HG02798 (cell line): ENCODE measurements at regions not wholly inside any gene's neighbourhood (a gene's known extent, or its start where the extent isn't known, plus 50 kb on each side); places are given as distances from the start of the nearest gene placed in this dataset.

Experiments used
- ATAC-seq: cut with Tn5 transposase; IDR thresholded peaks from one replicate; pipeline ENCODE4 v1.9.1; 2021; ENCODE audit warnings: mild to moderate bottlenecking; ENCODE audit not compliant: unreplicated experiment, poor library complexity

DNA sequence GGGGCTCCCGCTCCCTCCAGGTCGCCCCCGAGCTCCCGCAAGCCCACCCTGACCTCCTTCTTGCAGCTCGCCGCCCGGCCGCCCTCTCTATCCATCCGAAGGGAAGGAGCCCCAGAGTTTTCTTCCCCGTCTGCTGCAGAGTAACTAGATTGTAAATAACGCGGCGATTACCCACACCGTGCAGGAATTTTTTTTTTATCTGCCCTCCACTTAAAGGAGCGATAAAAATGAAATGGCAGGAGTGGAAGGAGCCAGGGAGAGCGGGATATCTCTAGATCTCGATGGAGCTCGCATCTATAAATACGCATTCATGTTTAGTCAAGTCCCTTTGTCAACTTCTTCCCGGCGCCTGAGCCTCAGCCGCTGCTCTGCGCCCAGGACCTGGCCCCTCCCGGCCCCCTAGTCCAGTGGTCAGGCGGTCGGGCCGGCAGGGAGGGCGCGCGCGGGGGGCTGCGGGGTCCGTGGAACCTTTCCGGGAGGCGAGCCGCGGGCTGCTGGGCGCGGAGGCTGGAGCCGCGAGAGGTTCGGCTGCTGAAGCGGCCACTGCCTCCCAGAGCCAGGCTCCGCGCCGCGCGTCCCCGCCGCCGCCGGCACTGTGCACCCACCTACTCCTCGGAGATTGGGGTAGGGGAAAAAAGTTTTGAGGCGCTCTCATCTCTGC lies 386.0 kb downstream of the BCAT1 start:
- no peak for ATAC-seq

DNA sequence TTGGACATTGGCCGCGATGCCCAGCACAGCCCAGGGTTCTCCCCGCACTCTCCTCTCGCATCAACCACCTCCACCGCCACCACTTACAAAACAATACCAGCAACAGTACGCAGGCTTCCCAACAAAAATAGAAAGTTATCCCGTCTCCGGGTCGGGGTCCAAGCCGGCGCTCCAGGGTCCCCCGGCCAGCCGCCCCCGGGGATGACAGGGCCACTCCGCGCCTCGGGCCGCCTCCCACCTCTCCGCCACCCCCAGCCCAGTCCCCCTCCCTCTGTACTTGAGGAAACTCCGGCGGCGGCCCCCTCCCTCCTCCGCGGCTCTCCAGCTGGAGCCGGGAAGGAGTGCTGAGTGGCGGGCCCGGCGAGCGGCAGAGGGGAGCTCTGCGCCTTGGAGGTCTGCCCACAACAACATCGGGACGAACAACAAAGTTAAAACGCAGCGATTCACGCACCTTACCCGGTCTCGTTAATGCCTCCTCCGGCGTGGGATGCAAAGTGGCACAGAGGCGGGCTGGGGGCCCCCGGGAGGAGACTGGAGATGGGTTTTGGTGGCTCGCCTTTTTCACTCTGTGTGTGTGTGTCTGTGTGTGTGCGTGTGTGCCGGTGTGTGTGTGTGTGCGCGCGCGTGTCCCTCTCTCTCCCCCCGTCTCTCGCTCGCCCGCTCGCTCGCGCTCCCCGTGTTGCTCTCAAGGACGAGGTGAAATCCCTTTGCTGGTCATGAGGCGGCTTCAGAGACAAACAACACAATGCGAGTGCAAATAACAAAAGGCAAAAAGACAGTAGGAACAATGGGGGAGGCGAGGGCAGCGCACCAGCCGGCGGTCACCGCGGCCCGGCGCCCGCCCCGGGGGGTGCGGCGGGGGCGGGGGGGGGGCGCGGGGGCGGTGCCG lies 386.8 kb downstream of the BCAT1 start:
- no peak for ATAC-seq

DNA sequence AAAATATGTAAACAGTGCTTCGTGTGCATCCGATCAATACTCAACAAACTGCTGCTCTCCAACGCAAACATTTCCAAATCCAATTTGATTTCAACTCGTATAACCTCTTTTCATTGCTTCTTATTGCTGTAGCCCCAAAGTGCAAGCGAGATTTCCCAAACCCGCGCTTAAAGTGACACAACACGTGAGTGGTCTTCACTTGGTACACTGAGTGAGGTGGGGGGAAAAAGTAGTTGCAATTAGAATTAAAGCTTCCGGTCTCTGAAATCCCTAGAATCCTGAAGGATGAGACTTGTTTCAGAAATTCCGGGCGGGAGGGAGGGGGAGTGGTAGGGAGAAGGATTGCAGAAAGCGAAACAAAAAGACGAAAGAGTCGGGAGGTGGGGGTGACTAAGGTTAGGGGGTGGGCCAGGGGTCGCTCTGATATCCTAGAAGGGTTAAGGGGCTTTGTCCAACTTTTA lies 387.5 kb downstream of the BCAT1 start:
- no peak for ATAC-seq

GRCh38 chr12:24560831-24561271 lies 388.1 kb downstream of the BCAT1 start:
- ATAC-seq, result no peak

- ATAC-seq, result no peak
Observed at GRCh38 chr12:24560192-24560775, 388.6 kb downstream of the BCAT1 start.

DNA sequence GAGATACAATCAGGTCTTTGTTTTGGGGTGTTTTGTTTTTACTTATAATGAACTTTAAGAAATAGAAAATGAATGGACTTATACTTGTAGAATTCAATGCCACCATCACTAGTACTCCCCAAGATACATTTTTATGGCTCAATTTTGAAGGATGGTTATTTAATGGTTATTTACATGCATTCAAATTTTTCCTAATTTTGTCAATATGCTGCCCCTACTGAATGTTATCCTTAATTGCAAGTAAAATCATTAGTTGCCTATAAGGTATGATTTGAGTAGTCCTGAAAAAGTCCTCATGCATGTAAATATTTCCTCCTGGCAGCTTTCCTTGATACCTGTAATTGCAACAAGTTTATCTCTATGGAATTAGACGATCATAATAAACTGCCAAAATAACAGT lies 391.2 kb downstream of the BCAT1 start:
- no peak for ATAC-seq

DNA sequence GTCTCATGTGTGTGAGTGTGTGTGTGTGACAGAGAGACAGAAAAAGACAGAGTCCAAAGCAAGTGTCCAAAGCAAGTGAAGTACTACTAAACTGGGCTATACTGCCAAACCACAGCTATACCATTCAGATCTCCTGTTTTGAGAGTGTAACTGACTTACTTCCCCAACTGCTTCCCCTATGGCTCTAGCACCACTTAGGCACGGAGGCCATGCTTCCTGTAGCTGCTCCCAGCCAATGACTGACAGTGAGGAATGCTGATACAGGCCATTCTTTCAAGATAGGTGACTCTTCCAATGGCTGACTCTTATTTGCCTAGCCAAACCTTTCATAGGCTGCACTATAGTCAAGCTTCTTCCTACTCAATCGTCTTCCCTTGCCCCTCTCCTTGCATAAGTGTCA lies 393.2 kb downstream of the BCAT1 start:
- no peak for ATAC-seq

GRCh38 chr12:24554612-24555295 lies 394.1 kb downstream of the BCAT1 start:
- no peak for ATAC-seq

DNA sequence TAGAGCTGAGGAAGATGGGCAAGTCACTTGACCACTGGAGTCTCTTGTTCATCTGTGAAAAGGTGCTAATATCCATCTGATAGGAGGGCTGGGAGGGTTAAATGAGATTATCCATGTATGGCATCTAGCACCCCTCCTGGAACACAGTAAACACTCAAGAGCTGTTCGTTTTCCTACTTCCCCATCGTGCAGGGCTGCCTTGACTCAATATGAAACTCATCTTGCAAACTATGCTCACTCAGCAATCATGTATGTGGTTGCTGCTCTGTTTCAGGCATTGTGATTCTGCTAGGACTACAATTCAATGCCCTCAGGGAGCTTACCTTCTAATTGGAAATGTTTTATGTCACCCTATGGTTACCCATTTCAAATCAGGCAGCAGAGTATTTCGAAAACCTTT lies 395.6 kb downstream of the BCAT1 start:
- ATAC-seq, result no peak

DNA sequence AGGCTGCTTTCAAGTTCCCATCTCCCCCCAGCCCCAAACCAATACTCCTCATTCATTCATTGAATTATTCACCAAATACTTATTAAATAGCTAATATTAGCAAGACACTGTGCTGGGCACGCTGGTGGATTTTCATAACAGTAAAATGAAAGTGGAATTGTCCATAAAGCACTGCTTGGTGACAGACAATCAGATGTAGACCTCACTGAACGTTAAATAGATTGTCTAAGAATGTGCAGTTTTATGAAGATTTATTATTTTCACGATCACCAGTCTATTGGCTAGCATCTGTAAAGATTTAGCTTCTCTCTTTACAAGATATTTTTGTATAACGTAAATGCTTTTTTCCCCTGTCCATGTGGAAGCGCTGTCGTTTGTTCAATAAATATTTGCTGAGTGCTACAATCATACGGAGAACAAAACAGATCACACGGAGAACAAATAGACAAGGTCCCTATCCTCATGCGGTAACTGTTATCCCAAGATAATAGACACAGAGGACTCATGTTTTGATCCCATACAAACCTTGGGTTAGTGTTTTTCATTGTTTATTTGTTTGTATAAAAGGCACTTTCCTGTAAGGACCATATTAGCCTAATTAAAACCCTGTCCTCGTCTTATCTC lies 397.6 kb downstream of the BCAT1 start:
- no peak for ATAC-seq

GRCh38 chr12:24550609-24551008 lies 398.3 kb downstream of the BCAT1 start:
- ATAC-seq, result no peak

DNA sequence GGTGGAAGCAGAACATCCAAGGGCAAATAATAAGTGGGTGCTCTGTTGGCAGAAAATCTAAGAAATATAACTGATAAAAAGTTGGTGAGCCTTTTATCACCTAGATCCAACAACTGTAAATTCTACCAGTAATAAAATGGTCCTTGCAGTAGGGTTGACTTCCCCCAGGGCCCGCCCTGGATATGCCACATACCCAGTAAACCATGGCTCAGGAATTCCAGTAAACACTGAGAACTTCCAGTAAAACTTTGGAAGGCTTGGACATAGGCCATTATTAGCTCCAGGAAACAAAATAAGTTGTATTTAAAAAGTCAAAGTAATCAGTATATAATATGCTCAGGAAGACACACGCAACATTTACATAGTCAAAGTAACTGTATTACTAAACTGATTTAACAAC lies 402.2 kb downstream of the BCAT1 start:
- no peak for ATAC-seq

GRCh38 chr12:24546084-24546483 lies 402.8 kb downstream of the BCAT1 start:
- ATAC-seq, result no peak

DNA sequence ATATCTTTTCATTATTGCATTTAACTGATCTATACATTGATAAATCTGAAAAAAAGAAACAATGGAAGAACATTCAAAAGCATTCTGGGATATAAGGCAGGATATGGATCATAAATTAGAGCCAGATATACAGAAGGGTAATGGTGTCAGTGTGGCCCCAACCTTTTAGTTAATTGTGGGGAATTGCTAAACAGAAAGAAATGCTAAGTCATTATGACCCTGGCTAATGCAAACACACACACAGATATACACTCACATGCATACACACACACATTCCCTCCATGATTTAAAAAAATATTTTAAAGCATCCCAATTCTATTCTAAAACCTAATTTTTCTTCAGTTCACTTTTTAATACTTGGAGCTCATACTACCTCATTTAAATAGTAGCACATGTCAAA lies 404.5 kb downstream of the BCAT1 start:
- no peak for ATAC-seq

GRCh38 chr12:24541193-24541871 lies 407.6 kb downstream of the BCAT1 start:
- ATAC-seq, result no peak

- no peak for ATAC-seq
Observed at GRCh38 chr12:24539646-24540045, 409.3 kb downstream of the BCAT1 start.

- ATAC-seq, result no peak
Observed at GRCh38 chr12:24537083-24537860, 411.6 kb downstream of the BCAT1 start.

DNA sequence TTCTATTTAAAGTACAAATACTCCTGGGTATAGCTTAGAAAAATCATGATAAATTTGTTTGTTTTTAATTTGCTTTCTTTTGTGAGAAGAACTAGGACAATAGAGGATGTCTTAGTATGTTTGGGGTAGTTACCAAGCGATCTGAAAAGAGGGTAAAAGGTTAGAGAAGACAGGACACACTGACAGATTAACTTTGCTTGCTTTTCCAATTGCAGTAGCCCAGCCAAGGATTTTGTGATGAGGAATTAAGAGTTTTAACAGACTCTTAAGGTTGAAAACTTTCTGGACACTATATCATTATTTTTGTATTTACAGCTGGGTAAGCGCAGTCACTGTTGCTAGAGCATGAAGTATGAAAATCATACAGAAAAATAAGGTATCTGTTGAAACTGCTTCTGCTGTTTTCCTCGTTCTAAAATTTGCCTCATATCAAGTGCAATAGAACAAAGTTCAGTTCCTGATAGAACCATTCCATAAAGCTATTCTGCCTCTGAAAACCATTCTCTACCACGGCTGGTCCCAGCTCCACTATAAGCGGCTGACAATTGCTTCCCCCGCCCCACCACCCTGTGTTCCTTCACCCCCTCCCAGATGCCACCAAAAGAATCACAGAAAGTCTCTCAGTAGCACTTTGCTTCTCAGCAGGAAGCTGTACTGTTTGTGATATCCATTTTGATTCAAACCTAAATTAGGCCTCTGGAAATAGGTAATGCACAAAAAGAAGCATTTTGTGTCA lies 413.4 kb downstream of the BCAT1 start:
- ATAC-seq, result no peak
